Tibial artery (tissue), 4 donors: ENCODE measurements at regions not wholly inside any gene's neighbourhood (a gene's known extent, or its start where the extent isn't known, plus 50 kb on each side); places are given as distances from the start of the nearest gene placed in this dataset.

Source experiments
- DNase-seq, 2 donors: peaks; one replicate each; pipeline ENCODE4 v3.0.0-alpha.2; 2019
- H3K27ac ChIP-seq, 2 donors: fragments of 200-600 bp; sonication (generic) in 1 of 2; 1 replicate in 1 of 2; 2 replicates in 1 of 2; pipeline ENCODE4 v1.5.1; 2018 to 2019; ENCODE audit warnings: mild to moderate bottlenecking in 1 of 2
- H3K27me3 ChIP-seq, 2 donors: fragments of 200-600 bp; sonication (generic) in 1 of 2; one replicate each; pipeline versions ENCODE4 v1.5.1 to v1.6.0; 2016 to 2019
- H3K36me3 ChIP-seq, 3 donors: fragments of 200-600 bp; sonication (generic) in 2 of 3; one replicate each; pipeline ENCODE4 v1.5.1; 2016 to 2019; ENCODE audit warnings: mild to moderate bottlenecking in 2 of 3
- H3K4me1 ChIP-seq, 4 donors: fragments of 200-600 bp; sonication (generic) in 2 of 4; 1 replicate in 3 of 4; 2 replicates in 1 of 4; pipeline ENCODE4 v1.5.1; 2016 to 2019
- H3K4me3 ChIP-seq, 2 donors: fragments of 200-600 bp; sonication (generic) in 1 of 2; 1 replicate in 1 of 2; 2 replicates in 1 of 2; pipeline ENCODE4 v1.5.1; 2018 to 2019; ENCODE audit warnings: mild to moderate bottlenecking in 2 of 2
- H3K9me3 ChIP-seq, 3 donors: fragments of 200-600 bp; sonication (generic) in 1 of 3; one replicate each; pipeline ENCODE4 v1.5.1; 2016 to 2019
- CTCF ChIP-seq, 2 experiments: fragments of 200-600 bp in 1 of 2; fragments of 450-650 bp in 1 of 2; IDR thresholded peaks; one replicate each; pipeline ENCODE4 v1.5.1; 2017 to 2019; ENCODE audit warnings: antibody characterized with exemption in 2 of 2, mild to moderate bottlenecking in 1 of 2, moderate library complexity in 1 of 2
- intact Hi-C: fragments of 100-400 bp; cut with DNase I; formaldehyde crosslinking; loops from one replicate; pipeline ENCODE4 v1.15.0; 2023; ENCODE audit warnings: low total_unique reads

- no peaks in the 10 kb centered on the region for H3K9me3 ChIP-seq
- H3K27ac ChIP-seq, result no peak overlapping the region
- H3K36me3 ChIP-seq, result no peaks in the 10 kb centered on the region
- no peak for DNase-seq
- no peaks in the 10 kb centered on the region for H3K27me3 ChIP-seq
- intact Hi-C loops, result no loop called here
- no peak overlapping the region for H3K4me3 ChIP-seq
- no peaks in the 10 kb centered on the region for H3K4me1 ChIP-seq
- no peak for TF ChIP-seq CTCF (IDR thresholded peaks at IDR 0.05)
Measured at GRCh38 chr2:66073172-66073571, 361.8 kb upstream of the MEIS1 start.

GRCh38 chr2:66070721-66071602 is 364.0 kb upstream of the MEIS1 start:
- H3K36me3 ChIP-seq, result no peaks in the 10 kb centered on the region
- no peak overlapping the region for H3K27ac ChIP-seq
- DNase-seq, result no peak
- no peak for TF ChIP-seq CTCF (IDR thresholded peaks at IDR 0.05)
- intact Hi-C loops, result no loop called here
- H3K9me3 ChIP-seq, result no peaks in the 10 kb centered on the region
- H3K27me3 ChIP-seq, result no peaks in the 10 kb centered on the region
- no peaks in the 10 kb centered on the region for H3K4me1 ChIP-seq
- no peak overlapping the region for H3K4me3 ChIP-seq

GRCh38 chr2:66069937-66070720 is 364.8 kb upstream of the MEIS1 start:
- no peaks in the 10 kb centered on the region for H3K27me3 ChIP-seq
- no peak overlapping the region for H3K4me3 ChIP-seq
- H3K9me3 ChIP-seq, result no peaks in the 10 kb centered on the region
- no peak for TF ChIP-seq CTCF (IDR thresholded peaks at IDR 0.05)
- no peaks in the 10 kb centered on the region for H3K4me1 ChIP-seq
- DNase-seq, result no peak
- H3K27ac ChIP-seq, result no peak overlapping the region
- no peaks in the 10 kb centered on the region for H3K36me3 ChIP-seq
- intact Hi-C loops, result no loop called here

GRCh38 chr2:66066032-66066431 is 368.9 kb upstream of the MEIS1 start:
- TF ChIP-seq CTCF (IDR thresholded peaks at IDR 0.05), result no peak

GRCh38 chr2:66059332-66059731 is 375.6 kb upstream of the MEIS1 start:
- Histone ChIP-seq H3K27me3 (no peaks in the 10 kb centered on the region), H3K36me3 (no peaks in the 10 kb centered on the region), H3K4me1 (no peaks in the 10 kb centered on the region), H3K27ac (no peak overlapping the region), H3K9me3 (no peaks in the 10 kb centered on the region), H3K4me3 (no peak overlapping the region)
- no peak for TF ChIP-seq CTCF (IDR thresholded peaks at IDR 0.05)
- intact Hi-C loops, result no loop called here
- no peak for DNase-seq

More at GRCh38 chr2:66066032-66066431, 368.9 kb upstream of the MEIS1 start:
- no peaks in the 10 kb centered on the region for H3K27me3 ChIP-seq
- H3K36me3 ChIP-seq, result no peaks in the 10 kb centered on the region
- H3K4me1 ChIP-seq, result no peaks in the 10 kb centered on the region
- H3K9me3 ChIP-seq, result no peaks in the 10 kb centered on the region
- H3K27ac ChIP-seq, result no peak overlapping the region
- H3K4me3 ChIP-seq, result no peak overlapping the region
- DNase-seq, result no peak
- intact Hi-C loops, result loop anchor here (2.0 kb wide), 1 partner anchor 75 kb away; no protein-coding TSS in a partner anchor
